ENCODE measurements at regions not wholly inside any gene's neighbourhood (a gene's known extent, or its start where the extent isn't known, plus 50 kb on each side); places are given as distances from the start of the nearest gene placed in this dataset.

GRCh38 chr5:142508591-142508990, 177.3 kb downstream of the FGF1 start:
- no peak for DNase-seq (ENCODE audit: low read depth in 2 of 2)

GRCh38 chr5:142507531-142508372, 178.1 kb downstream of the FGF1 start:
- peak in 1 of 2 donors; percentile 5 for DNase-seq (ENCODE audit: low read depth in 2 of 2)

- no peak for DNase-seq (ENCODE audit: low read depth in 2 of 2)
These were observed 179.1 kb downstream of the FGF1 start for GRCh38 chr5:142506756-142507155.

- no peak for DNase-seq (ENCODE audit: low read depth in 2 of 2)
These were observed 179.8 kb downstream of the FGF1 start for GRCh38 chr5:142506046-142506445.

- DNase-seq (ENCODE audit: low read depth in 2 of 2) = no peak
These were observed 177.1 kb upstream of the SPRY4 start for GRCh38 chr5:142501890-142502289.

- no peak for DNase-seq (ENCODE audit: low read depth in 2 of 2)
These were observed 175.5 kb upstream of the SPRY4 start for GRCh38 chr5:142500227-142500905.

- DNase-seq (ENCODE audit: low read depth in 2 of 2) = no peak
These were observed 174.9 kb upstream of the SPRY4 start for GRCh38 chr5:142499591-142500226.

GRCh38 chr5:142498298-142498697, 173.5 kb upstream of the SPRY4 start:
- no peak for DNase-seq (ENCODE audit: low read depth in 2 of 2)

- no peak for DNase-seq (ENCODE audit: low read depth in 2 of 2)
These were observed 170.7 kb upstream of the SPRY4 start for GRCh38 chr5:142495531-142495930.

- no peak for DNase-seq (ENCODE audit: low read depth in 2 of 2)
These were observed 169.2 kb upstream of the SPRY4 start for GRCh38 chr5:142493875-142494518.

GRCh38 chr5:142492781-142493281, 168.0 kb upstream of the SPRY4 start:
- DNase-seq (ENCODE audit: low read depth in 2 of 2) = no peak

- DNase-seq (ENCODE audit: low read depth in 2 of 2) = no peak
These were observed 166.9 kb upstream of the SPRY4 start for GRCh38 chr5:142491679-142492078.

- no peak for DNase-seq (ENCODE audit: low read depth in 2 of 2)
These were observed 166.4 kb upstream of the SPRY4 start for GRCh38 chr5:142491270-142491669.

- DNase-seq (ENCODE audit: low read depth in 2 of 2) = no peak
These were observed 161.8 kb upstream of the SPRY4 start for GRCh38 chr5:142486581-142486980.

- DNase-seq (ENCODE audit: low read depth in 2 of 2) = no peak
These were observed 161.2 kb upstream of the SPRY4 start for GRCh38 chr5:142486020-142486419.

- DNase-seq (ENCODE audit: low read depth in 2 of 2) = no peak
These were observed 160.1 kb upstream of the SPRY4 start for GRCh38 chr5:142484821-142485387.

GRCh38 chr5:142482207-142482606, 157.4 kb upstream of the SPRY4 start:
- DNase-seq (ENCODE audit: low read depth in 2 of 2) = no peak

- DNase-seq (ENCODE audit: low read depth in 2 of 2) = no peak
These were observed 156.6 kb upstream of the SPRY4 start for GRCh38 chr5:142481410-142481809.

GRCh38 chr5:142479854-142480519, 155.2 kb upstream of the SPRY4 start:
- DNase-seq (ENCODE audit: low read depth in 2 of 2) = no peak

- DNase-seq (ENCODE audit: low read depth in 2 of 2) = no peak
These were observed 154.3 kb upstream of the SPRY4 start for GRCh38 chr5:142479150-142479549.

- DNase-seq (ENCODE audit: low read depth in 2 of 2) = no peak
These were observed 153.3 kb upstream of the SPRY4 start for GRCh38 chr5:142478113-142478512.
